ENCODE measurements at regions not wholly inside any gene's neighbourhood (a gene's known extent, or its start where the extent isn't known, plus 50 kb on each side); places are given as distances from the start of the nearest gene placed in this dataset.
"Not testable (repeated sequence)": the region's sequence is repeated elsewhere in the genome, so short reads cannot be mapped to it uniquely, and the experiment has no call there.

DNA sequence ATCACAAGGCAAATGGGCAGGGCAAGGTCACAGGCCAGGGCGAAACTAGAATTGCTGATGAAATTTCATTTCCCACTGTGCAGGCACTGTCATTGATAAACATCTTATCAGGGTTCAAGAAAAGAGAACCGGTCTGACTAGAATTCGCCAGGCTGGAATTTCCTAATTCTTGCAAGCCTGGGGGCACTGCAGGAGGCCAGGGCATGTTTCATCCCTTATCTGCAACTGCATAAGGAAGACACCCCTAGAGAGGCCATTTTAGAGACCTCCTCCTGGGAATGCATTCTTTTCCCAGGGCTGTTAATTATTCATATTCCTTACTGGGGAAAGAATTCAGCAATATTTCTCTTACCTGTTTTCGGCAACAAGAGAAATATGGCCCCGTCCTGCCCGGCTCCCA is 266.2 kb upstream of the CYLC2 start:
- no peak for DNase-seq (ENCODE audit: low spot score)

DNA sequence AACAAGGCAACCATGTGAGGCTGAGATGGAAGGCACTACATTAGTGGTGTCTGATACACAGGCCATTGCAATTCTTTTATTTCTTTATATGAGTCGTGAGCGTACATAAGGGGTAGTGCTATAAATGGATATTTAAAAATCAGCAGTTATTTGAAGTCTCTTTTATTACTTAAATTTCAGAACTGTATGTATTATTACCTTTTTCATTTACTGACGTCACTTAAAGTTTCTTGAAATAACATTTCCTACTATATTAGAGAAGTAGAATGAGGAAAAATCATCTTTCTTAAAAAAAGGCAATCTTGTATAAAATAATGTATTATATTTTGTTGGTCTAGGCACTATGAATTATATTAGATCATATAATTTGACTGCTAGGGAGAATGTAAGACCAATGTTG is 280.9 kb upstream of the CYLC2 start:
- no peak for DNase-seq (ENCODE audit: low spot score)

DNA sequence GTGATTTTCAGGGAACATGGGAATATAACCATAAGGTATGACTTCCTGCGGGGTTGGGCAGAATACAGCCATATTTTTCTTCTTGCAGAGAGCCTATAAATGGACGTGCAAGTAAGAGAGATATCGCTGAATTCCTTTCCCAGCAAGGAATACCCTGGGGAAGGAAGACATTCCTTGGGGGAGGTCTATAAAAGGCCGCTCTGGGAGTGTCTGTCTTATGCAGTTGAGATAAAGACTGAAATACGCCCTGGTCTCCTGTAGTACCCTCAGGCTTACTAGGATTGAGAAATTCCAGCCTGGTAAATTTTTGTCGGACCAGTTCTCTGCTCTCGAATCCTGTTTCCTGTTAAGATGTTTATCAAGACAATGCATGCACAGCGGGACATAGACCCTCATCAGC is 282.2 kb upstream of the CYLC2 start:
- not testable (repeated sequence) for DNase-seq (ENCODE audit: low spot score)

DNA sequence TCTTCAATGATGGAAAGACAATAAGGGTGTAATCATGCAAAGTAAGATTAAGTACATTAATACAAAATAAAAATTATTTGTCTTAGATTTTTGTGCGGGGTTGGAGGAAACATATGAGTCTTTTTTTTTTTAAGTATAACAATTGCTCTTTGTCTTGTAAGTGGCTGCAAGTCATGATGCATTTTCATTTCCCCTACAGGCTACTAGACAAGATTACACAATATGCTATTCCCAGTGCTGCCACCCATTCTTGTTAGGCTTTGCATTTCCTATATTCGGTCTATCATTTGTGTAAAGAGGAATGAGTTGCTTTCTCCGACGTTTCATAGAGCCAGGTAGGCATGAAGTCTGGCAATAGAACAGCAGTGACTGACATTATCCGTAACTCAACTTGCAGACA is 294.2 kb upstream of the CYLC2 start:
- peak; percentile 8 for DNase-seq (ENCODE audit: low spot score)

DNA sequence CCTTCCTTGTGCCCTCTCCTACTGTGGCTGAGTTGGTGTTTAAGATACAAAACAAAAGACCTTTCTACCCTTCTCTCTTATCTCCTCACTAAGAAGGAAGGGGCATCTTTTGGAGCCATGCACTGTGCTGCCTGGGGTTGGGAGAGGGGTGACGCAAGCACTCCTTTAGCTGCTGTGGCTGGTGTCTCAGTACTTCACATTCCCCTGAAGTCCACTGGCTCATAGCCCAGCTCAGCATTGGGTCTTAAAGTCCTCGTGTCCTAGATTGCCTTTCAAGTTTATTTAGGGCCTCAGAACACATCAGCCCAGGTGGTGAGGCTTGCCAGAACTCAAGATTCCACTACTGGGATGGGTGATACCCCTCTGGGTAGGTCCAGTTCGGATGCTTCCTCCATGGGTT is 325.9 kb upstream of the CYLC2 start:
- no peak for DNase-seq (ENCODE audit: low spot score)

DNA sequence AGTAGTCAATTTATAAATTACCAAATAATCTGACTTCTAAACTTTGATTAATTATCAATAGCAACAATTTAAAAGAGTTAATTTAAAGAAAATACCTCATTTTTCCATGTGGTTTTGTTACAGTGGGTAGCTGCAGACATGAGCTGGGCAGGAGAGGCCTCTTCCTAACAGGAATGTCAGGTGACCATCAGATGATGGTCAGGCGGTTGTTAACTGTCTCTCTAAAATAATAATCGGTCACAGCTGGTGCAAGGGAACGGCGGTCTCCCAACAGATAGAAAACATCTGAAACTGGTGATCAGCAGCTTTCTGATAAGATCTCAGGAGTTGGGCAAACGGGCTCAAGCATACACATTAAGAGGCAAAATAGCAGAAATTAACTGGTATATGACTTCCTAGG is 342.7 kb upstream of the CYLC2 start:
- no peak for DNase-seq (ENCODE audit: low spot score)

DNA sequence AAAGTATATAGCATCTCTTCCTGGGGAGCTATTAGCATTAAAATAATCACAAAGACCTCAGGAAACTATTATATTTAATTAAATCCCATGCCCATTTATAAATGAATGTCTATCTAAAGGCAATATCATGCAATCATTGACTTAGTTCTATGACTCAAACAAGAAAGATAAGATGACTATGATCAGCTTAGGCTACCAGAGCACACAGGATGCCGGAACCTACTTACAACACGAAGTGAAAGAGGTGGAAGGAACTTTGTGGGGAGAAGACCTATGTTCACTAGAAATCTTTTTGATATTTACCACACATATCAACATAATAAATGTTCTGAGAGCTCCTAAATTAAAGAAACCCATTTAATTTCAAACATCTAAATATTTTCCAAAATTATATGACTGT is 344.2 kb upstream of the CYLC2 start:
- no peak for DNase-seq (ENCODE audit: low spot score)

DNA sequence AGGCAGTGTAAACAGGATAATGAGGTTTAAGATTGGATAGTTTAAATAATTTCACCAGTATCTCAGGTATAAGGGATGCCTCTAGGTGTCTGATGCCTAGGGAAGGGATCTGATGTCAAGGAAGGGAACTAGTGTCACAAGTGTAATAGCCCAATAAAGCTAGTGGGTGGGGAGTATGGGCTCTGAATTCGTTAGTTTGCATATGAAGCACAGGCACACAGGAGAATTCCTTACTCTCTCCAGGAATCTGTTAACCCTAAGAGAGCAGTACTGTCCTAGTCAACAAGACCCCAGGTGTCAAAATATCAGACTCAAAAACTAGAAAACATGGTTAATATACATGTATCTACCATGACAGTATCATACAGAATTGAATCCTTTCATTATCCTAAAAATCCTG is 352.5 kb upstream of the CYLC2 start:
- DNase-seq (ENCODE audit: low spot score) = no peak

DNA sequence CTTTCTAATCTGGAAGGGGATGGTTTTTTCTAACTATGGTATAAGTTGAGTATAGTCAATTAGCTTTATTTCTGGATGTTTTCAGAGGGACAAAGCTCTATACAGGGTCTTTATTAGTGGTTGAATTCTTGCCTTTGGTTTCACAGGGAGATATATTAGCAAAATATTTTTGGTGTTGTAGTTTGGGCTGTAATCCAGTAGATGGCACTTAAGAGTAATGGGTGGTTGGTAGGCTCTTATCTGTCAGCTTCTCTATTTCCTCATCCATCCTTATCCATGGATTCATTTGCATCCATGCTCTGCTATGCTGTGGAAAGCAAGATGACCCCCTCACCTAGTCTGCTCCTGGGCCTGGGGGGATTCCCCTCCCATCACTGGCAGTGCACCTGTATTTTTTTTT is 363.6 kb upstream of the CYLC2 start:
- peak; percentile 29 for DNase-seq (ENCODE audit: low spot score)

DNA sequence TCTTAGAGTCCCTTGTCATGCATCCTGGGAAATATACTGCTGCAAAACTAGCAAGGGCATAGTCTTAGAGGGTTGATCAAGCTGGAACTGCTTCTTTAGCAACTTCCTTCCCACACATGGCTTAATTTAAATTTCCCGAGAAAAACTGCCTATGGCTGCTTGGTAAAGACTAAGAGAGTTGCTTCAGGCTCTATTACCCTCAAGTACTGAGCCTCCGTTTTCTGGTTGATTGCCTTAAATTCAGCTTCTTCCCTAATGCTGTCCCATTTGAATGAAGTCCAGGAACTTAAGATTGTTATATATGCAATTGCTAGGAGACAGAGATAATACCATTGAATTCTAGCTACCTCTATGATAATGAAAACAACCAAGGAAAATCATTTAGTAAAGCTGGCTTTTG is 385.7 kb upstream of the CYLC2 start:
- no peak for DNase-seq (ENCODE audit: low spot score)

DNA sequence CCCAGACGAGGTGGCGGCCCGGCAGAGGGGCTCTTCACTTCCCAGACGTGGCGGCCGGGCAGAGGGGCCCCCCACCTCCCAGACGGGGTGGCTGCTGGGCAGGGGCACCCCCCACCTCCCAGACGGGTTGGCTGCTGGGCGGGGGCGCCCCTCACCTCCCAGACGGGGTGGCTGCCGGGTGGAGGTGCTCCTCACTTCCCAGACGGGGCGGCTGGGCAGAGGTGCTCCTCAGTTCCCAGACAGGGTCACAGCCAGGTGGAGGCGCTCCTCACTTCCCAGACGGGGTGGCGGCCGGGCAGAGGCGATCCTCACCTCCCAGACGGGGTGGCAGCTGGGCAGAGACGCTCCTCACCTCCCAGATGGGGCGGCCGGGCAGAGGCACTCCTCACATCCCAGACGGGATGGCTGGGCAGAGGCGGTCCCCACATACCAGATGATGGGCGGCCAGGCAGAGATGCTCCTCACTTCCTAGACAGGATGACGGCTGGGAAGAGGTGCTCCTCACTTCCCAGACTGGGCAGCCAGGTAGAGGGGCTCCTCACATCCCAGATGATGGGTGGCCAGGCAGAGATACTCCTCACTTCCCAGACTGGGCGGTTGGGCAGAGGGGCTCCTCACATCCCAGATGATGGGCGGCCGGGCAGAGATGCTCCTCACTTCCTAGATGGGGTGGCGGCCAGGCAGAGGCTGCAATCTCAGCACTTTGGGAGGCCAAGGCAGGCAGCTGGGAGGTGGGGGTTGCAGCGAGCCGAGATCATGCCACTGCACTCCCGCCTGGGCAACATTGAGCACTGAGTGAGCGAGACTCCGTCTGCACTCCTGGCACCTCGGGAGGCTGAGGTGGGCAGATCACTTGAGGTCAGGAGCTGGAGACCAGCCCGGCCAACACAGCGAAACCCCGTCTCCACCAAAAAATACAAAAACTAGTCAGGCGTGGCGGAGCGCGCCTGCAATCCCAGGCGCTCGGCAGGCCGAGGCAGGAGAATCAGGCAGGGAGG is 391.6 kb upstream of the CYLC2 start:
- DNase-seq (ENCODE audit: low spot score) = not testable (repeated sequence)

DNA sequence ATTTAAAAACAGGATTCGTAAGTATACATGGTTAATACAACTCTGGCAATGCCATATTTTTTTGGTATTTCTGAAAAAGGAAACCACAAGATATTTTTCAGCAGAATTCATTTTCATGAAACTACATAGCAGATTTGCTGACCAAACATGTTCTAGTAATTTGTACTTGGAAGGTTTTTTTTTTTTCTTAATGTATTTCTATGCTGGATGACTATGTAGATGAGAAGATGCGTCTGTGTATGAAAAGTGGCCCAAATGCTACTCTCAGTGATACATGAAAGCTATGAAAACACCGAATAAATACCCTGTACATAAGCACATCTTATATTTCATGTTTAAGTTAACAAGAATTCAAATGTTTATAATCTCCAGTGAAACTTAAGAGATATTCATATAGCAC is 400.9 kb upstream of the CYLC2 start:
- no peak for DNase-seq (ENCODE audit: low spot score)

DNA sequence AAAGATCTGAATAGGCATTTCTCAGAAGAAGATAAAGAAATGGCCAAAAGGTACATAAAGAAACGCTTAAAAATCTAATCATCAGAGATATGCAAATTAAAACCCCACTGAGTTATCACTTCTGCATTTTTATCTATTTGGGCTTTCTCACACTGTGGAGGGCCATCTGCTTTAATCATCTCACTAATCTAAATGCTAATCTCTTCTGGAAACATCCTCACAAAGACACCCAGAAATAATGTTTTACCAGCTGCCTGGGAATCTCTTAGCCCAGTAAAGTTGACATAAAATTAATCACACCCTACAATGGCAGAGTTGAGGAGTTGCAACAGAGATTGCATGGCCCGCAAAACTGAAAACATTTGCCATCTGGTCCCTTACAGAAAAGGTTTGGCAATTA is 407.9 kb upstream of the CYLC2 start:
- no peak for DNase-seq (ENCODE audit: low spot score)

DNA sequence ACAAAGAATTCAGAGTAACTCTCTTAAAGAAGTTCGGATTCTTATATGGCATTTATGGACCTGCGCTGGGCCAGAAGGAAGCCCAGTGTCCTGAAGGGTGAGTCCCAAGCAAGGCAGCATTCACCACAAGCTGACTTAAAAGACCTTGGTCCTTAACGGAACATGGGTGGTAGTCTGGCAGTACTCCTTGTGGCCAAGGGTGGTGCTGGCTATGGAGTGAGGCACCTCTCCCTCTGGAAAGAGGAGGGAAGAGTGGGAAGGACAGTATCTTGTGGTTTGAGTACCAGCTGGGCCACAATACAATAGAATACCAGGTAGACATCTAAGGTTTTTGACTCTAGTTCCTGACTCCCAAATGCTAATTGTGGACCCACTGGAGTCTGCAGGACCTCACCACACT is 425.7 kb upstream of the CYLC2 start:
- DNase-seq (ENCODE audit: low spot score) = no peak

DNA sequence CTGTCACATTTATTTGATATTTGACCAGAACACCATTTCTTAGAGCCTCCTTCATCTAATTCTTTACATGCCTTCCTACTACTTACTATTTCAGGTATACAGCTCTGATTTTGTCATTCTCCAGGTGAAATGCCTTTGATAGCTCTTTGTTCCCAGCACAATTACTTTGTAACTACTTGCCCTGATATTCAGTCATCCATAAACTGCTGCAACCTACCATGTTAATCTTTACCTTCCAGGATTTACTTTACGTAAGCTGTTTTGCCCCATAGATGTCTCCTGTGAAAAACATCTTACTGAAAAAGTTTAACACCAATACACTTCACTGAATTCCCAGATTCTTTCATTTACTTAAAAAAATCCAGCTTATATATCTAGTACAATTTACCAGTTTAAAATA is 443.8 kb upstream of the CYLC2 start:
- DNase-seq (ENCODE audit: low spot score) = no peak

DNA sequence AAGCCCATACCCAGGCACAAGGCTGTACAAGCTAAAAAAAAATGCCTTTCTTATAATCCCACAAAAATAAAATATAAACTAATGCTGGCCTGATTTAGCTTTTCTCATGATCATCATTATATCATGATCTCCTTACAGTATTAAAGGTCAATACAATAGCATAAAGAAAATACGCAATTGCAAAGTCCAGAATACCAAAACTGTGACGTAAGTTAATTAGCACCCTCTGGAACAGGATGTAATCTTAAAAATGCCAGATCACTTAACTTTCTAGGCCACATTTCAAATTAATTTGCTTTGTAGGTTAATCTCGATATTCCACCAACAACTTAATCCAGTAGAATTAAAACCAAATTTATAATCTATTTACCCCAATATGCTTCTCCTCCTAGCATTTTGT is 444.2 kb upstream of the CYLC2 start:
- no peak for DNase-seq (ENCODE audit: low spot score)

DNA sequence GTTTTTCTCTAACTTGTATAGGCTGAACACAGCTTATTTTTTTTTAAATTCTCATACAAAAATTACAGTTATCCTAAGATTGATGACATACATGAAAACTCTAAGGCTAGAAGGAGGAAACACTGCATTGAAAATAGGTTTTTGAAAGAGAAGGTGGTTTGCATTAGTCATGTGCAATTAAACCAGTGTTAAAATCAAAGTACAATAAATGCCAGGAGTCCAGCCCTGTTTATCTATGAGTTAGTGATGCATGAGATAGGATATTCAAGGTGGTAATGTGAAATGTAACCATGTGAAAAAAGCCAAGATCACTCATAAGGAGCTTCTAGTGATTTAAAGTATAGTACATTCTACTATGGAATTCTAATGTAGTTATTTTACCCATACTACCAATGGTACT is 444.9 kb upstream of the CYLC2 start:
- no peak for DNase-seq (ENCODE audit: low spot score)

DNA sequence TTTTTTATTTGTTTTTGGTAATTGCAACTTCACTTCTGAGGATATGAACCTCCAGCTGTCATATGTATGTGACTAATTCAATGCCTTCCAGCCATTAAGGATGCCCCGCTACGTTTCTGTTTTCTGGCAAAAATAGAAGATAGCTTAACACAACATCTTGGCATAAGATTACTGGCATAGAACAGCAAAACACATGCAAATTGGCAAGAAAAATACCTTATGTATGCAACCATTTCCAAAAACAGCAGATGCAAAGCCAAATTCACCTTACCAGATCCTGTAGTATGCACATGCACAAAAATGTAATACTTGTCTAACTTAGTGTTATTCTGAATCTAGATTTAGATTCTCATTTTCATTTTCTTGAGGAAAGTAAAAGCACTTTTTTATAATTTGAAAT is 461.1 kb upstream of the CYLC2 start:
- no peak for DNase-seq (ENCODE audit: low spot score)

DNA sequence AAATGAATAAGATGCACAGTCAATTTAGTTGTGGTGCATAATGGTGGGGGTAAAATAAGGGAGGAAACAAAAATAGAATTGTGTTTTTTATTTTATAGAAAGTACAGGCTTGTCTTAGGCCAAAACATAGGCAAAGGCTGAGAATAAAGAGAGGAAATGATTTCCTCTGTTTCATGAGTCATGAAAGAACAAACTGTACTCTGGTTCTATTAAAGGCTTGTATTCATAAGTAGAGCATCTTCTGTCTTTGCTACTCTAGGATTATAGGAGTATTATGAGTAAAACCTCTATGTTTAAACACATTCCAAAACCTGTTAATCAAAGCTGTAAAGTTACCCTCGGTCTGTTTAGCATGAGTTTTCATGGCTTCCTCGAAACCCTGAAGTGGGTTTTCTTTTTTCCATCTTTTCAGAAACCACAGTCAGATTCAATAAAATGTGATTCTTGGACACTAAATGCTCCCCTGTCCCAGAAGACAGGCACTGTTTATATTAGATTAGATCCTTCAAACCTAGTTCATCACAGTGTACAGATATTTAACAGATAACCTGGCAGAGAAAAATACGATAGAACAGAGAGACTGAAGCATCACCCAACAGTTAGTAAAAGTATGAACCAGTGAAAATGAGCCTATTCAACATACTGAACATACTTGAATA is 473.9 kb upstream of the CYLC2 start:
- no peak for DNase-seq (ENCODE audit: low spot score)

DNA sequence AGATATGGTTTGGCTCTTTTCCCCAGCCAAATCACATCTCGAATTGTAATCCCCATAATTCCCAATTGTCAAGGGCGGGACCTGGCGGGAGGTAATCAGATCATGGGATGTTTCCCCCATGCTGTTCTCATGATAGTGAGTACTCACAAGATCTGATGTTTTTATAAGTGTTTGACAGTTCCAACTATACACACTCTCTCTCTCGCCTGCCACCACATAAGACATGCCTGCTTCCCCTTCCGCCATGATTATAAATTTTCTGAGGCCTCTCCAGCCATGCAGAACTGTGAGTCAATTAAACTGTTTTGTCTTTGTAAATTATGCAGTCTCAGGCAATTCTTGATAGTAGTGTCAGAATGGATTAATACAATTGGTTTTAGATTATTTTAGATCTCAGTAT is 475.7 kb upstream of the CYLC2 start:
- DNase-seq (ENCODE audit: low spot score) = no peak

DNA sequence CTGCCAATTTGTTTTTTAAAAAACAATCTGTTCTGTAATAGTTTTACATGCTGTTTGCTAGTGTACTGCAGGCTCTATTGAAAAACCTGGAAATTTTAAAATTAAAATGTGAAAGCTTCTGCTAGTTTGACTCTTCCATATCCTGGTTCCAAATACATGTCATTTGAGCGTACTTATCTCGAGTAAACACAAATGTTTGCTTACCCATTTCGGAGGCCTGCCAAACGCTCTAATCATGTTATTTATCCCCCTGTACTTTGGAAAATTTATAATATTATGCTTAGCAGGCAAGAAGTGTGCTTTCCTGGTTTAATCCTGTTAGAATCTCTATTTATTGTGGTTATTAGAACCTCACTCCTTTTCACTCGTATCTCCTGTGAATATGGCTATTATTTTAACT is 476.8 kb upstream of the CYLC2 start:
- DNase-seq (ENCODE audit: low spot score) = no peak

DNA sequence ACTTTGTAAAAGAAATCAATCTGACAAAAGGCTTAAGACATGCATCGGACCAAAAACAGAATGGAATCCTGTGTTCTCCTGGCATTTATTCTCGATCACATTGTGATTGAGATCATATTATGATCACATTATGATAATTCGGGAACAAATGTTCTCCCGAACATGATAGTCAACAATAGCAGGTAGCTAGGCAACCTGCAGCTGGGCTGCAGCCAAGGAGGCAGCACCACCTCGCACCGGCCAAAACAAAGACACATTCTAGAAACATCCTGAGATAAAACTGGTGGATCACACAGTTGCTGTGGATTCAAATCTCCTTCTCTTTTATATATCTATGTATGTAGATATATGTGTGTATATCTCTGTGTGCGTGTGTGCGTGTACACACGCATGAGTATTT is 480.6 kb upstream of the CYLC2 start:
- DNase-seq (ENCODE audit: low spot score) = no peak

DNA sequence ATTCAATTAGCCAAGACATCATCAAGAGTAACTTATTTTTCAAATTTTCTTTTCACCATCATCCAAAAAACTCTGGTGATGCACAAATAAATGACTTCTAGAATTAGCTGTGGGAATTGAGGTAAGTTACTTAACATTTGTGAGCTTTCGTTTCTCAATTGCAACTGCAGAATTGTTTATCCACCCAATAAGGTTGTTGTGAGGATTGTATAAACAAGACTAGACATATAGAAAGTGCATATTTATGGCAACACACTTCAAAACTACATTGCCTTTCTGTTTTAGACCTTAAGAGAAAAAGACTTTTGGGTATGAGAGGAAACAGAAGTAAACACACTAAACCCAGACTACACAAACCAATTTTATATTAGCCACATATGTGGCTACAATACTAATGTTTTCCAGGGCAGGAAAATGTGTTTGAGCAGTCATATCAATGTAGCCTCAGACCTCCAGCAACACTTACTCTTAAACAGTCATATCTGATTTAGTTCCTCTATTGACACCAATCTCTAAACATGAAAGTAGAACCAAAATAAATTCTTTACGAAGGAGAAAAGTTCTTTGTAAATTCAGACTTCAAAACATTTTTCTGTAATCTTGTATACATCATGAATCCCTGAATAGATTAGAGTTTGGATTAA is 488.0 kb upstream of the CYLC2 start:
- DNase-seq (ENCODE audit: low spot score) = no peak
